ENCODE measurements at regions not wholly inside any gene's neighbourhood (a gene's known extent, or its start where the extent isn't known, plus 50 kb on each side); places are given as distances from the start of the nearest gene placed in this dataset.

DNA sequence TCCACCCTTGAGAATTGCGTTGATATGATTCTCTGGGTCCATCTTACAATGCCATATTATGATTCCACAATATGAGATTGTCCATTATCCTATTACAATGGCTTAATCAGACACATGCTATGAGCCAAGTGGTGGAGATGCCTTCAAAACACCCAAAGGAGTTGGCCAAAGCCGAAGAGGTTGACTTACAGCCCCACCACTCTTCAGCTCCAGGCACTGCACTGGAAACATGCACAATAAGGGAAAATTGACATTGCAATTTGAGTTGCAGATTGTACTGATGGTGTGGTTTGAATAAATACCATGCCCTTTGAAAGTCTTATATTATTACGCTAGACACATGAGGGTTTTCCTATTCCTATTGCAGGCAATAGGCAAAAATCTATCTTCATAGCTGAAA is 75.4 kb upstream of the TNFSF11 start:
- TF ChIP-seq CSDC2 (CRISPR knock-in tag; IDR thresholded peaks at IDR 0.05) (no peak), ZFP3 (CRISPR knock-in tag; IDR thresholded peaks at IDR 0.05) (no peak), ARNTL (CRISPR knock-in tag; IDR thresholded peaks at IDR 0.05; ENCODE audit: borderline replicate concordance, low read depth) (no peak), BACH2 (CRISPR knock-in tag; IDR thresholded peaks at IDR 0.05; ENCODE audit: borderline replicate concordance) (no peak), TCF4 (CRISPR knock-in tag; IDR thresholded peaks at IDR 0.05; ENCODE audit: borderline replicate concordance) (no peak), ZNF8 (CRISPR knock-in tag; IDR thresholded peaks at IDR 0.05) (no peak), ISL1 (CRISPR knock-in tag; IDR thresholded peaks at IDR 0.05) (no peak), ESRRG (CRISPR knock-in tag; IDR thresholded peaks at IDR 0.05) (no peak), OSR1 (CRISPR knock-in tag; IDR thresholded peaks at IDR 0.05) (no peak), RARB (CRISPR knock-in tag; IDR thresholded peaks at IDR 0.05) (no peak), ZC3H10 (CRISPR knock-in tag; IDR thresholded peaks at IDR 0.05) (no peak)
- TF ChIP-seq, protein P1, sequence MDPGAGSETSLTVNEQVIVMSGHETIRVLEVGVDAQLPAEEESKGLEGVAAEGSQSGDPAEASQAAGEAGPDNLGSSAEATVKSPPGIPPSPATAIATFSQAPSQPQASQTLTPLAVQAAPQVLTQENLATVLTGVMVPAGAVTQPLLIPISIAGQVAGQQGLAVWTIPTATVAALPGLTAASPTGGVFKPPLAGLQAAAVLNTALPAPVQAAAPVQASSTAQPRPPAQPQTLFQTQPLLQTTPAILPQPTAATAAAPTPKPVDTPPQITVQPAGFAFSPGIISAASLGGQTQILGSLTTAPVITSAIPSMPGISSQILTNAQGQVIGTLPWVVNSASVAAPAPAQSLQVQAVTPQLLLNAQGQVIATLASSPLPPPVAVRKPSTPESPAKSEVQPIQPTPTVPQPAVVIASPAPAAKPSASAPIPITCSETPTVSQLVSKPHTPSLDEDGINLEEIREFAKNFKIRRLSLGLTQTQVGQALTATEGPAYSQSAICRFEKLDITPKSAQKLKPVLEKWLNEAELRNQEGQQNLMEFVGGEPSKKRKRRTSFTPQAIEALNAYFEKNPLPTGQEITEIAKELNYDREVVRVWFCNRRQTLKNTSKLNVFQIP (CRISPR knock-in tag; IDR thresholded peaks at IDR 0.05; ENCODE audit: borderline replicate concordance, low read depth) = no peak
- TF ChIP-seq, protein P2, sequence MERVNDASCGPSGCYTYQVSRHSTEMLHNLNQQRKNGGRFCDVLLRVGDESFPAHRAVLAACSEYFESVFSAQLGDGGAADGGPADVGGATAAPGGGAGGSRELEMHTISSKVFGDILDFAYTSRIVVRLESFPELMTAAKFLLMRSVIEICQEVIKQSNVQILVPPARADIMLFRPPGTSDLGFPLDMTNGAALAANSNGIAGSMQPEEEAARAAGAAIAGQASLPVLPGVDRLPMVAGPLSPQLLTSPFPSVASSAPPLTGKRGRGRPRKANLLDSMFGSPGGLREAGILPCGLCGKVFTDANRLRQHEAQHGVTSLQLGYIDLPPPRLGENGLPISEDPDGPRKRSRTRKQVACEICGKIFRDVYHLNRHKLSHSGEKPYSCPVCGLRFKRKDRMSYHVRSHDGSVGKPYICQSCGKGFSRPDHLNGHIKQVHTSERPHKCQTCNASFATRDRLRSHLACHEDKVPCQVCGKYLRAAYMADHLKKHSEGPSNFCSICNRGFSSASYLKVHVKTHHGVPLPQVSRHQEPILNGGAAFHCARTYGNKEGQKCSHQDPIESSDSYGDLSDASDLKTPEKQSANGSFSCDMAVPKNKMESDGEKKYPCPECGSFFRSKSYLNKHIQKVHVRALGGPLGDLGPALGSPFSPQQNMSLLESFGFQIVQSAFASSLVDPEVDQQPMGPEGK (CRISPR knock-in tag; IDR thresholded peaks at IDR 0.05; ENCODE audit: borderline replicate concordance) = no peak
- TF ChIP-seq, protein P3, sequence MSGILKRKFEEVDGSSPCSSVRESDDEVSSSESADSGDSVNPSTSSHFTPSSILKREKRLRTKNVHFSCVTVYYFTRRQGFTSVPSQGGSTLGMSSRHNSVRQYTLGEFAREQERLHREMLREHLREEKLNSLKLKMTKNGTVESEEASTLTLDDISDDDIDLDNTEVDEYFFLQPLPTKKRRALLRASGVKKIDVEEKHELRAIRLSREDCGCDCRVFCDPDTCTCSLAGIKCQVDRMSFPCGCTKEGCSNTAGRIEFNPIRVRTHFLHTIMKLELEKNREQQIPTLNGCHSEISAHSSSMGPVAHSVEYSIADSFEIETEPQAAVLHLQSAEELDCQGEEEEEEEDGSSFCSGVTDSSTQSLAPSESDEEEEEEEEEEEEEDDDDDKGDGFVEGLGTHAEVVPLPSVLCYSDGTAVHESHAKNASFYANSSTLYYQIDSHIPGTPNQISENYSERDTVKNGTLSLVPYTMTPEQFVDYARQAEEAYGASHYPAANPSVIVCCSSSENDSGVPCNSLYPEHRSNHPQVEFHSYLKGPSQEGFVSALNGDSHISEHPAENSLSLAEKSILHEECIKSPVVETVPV (CRISPR knock-in tag; IDR thresholded peaks at IDR 0.05) = no peak

All from SK-N-SH treated with all-trans-retinoic acid at 6 μM for 48 hours (cell line).